ENCODE measurements at regions not wholly inside any gene's neighbourhood (a gene's known extent, or its start where the extent isn't known, plus 50 kb on each side); places are given as distances from the start of the nearest gene placed in this dataset.

GRCh38 chr2:103396152-103396551, 634.3 kb downstream of the TMEM182 start:
- TF ChIP-seq CTCF (IDR thresholded peaks at IDR 0.05) (no peak), POLR2A (IDR thresholded peaks at IDR 0.05) (no peak)
